K562 (cell line): ENCODE measurements at regions not wholly inside any gene's neighbourhood (a gene's known extent, or its start where the extent isn't known, plus 50 kb on each side); places are given as distances from the start of the nearest gene placed in this dataset.

Experiments used
- ATAC-seq: fragments of 200-7000 bp; cut with Tn5 transposase; 3 replicates; pipeline ENCODE4 v1.9.1; 2020; ENCODE audit warnings: moderate library complexity
- BruUV-seq: library from RNA; stranded (reverse); fragments of 400-500 nt; replicated peaks from 2 replicates; lab custom pipeline; 2021; lab: Mats Ljungman, UMichigan
- CTCF ChIA-PET: fragments of 300-600 bp; formaldehyde crosslinking; extraction: SDS; loops from one replicate; lab custom pipeline; 2021; ENCODE audit warnings: low intra/inter-chr PET ratio; lab: Yijun Ruan, JAX
- POLR2A ChIA-PET: fragments of 300-600, 350-650 bp; sonication (Branson Sonifier 250); formaldehyde crosslinking; extraction: SDS; loops from one replicate; lab custom pipeline; 2021; ENCODE audit warnings: antibody characterized with exemption, inconsistent platforms; lab: Yijun Ruan, JAX
- DNase-seq, 4 experiments: peaks; one replicate each; pipeline versions ENCODE4 v3.0.0 to v3.0.0-alpha.2; 2011 to 2018; ENCODE audit warnings: low spot score in 3 of 4, mixed read lengths in 3 of 4; ENCODE audit errors: extremely low read depth in 1 of 4
- FAIRE-seq: peaks from 2 replicates; lab custom pipeline; 2011; peaks lifted over from hg19 to GRCh38; lab: Jason Lieb, UNC
- H2AFZ ChIP-seq: 2 replicates; pipeline ENCODE4 v1.6.0; 2011; ENCODE audit warnings: low read depth, low read length, control low read depth, inconsistent platforms
- H3K27ac ChIP-seq: fragments of 200-600 bp; 3 replicates; pipeline ENCODE4 v1.8.0; 2011; ENCODE audit warnings: low read depth, mild to moderate bottlenecking, control low read depth, inconsistent platforms, low read length, moderate library complexity, mixed read lengths; ENCODE audit errors: extremely low read depth
- H3K27me3 ChIP-seq, 2 experiments: fragments of 300-600 bp in 1 of 2; 2 replicates in 1 of 2; 3 replicates in 1 of 2; pipeline versions ENCODE4 v1.6.0 to v1.8.0; 2011; ENCODE audit warnings: inconsistent platforms in 2 of 2, low read length in 2 of 2, mild to moderate bottlenecking in 1 of 2, mixed read lengths in 1 of 2, moderate library complexity in 1 of 2; ENCODE audit not compliant: control insufficient read depth in 2 of 2, insufficient read depth in 2 of 2
- H3K36me3 ChIP-seq: fragments of 300-600 bp; 3 replicates; pipeline ENCODE4 v1.8.0; 2011; ENCODE audit warnings: mild to moderate bottlenecking, low read length, inconsistent platforms; ENCODE audit not compliant: control insufficient read depth, insufficient read depth
- H3K4me1 ChIP-seq, 2 experiments: fragments of 200-600 bp in 1 of 2; replicated peaks in 1 of 2; 2 replicates in 1 of 2; 3 replicates in 1 of 2; pipeline versions ENCODE4 v1.5.1 to v1.8.0; 2011; ENCODE audit warnings: inconsistent platforms in 2 of 2, low read length in 2 of 2, mild to moderate bottlenecking in 1 of 2, mixed read lengths in 1 of 2, moderate library complexity in 1 of 2; ENCODE audit not compliant: control insufficient read depth in 2 of 2, insufficient read depth in 2 of 2
- H3K4me2 ChIP-seq: 2 replicates; pipeline ENCODE4 v1.6.1; 2011; ENCODE audit warnings: low read length, control low read depth, inconsistent platforms, mixed read lengths; ENCODE audit not compliant: insufficient read depth
- H3K4me3 ChIP-seq: fragments of 200-600 bp; sonication (generic), shearing (Covaris generic); 2 replicates; pipeline ENCODE4 v1.5.1; 2016; ENCODE audit warnings: control low read depth, inconsistent platforms
- H3K79me2 ChIP-seq: fragments of 200-600 bp; 3 replicates; pipeline ENCODE4 v1.8.0; 2011; ENCODE audit warnings: low read length, inconsistent platforms; ENCODE audit not compliant: control insufficient read depth, insufficient read depth
- H3K9ac ChIP-seq, 2 experiments: 2 replicates each; pipeline versions ENCODE4 v1.6.0 to v1.6.1; 2011; ENCODE audit warnings: low read depth in 2 of 2, low read length in 2 of 2, control low read depth in 1 of 2, inconsistent platforms in 1 of 2, mild to moderate bottlenecking in 1 of 2, mixed read lengths in 1 of 2; ENCODE audit not compliant: insufficient read depth in 1 of 2
- H3K9me1 ChIP-seq: one replicate; pipeline ENCODE4 v1.6.0; 2011; ENCODE audit warnings: inconsistent platforms, mild to moderate bottlenecking, low read length, moderate library complexity; ENCODE audit not compliant: control insufficient read depth, insufficient read depth
- H3K9me3 ChIP-seq: replicated peaks from 2 replicates; pipeline ENCODE4 v1.5.1; 2011; ENCODE audit warnings: low read depth, low read length, inconsistent platforms; ENCODE audit not compliant: control insufficient read depth, insufficient read depth
- H4K20me1 ChIP-seq: replicated peaks from 2 replicates; pipeline ENCODE4 v1.6.1; 2011; ENCODE audit warnings: low read length, inconsistent platforms, mixed read lengths; ENCODE audit not compliant: control insufficient read depth, insufficient read depth
- DNMT1 ChIP-seq: fragments of 450-650 bp; IDR thresholded peaks from 2 replicates; pipeline ENCODE4 v1.6.1; 2016; ENCODE audit warnings: antibody characterized with exemption, mild to moderate bottlenecking
- EGR1 ChIP-seq: fragments of 450-650 bp; conservative IDR thresholded peaks from 2 replicates; pipeline ENCODE4 v1.6.1; 2017; ENCODE audit warnings: mild to moderate bottlenecking
- HES1 ChIP-seq: fragments of 450-650 bp; IDR thresholded peaks from 2 replicates; pipeline ENCODE4 v1.6.1; 2016; ENCODE audit warnings: low read depth, mild to moderate bottlenecking, moderate library complexity
- JUNB ChIP-seq: fragments of 450-650 bp; formaldehyde crosslinking; conservative IDR thresholded peaks from 2 replicates; pipeline ENCODE4 v1.4.0; 2020; ENCODE audit warnings: mild to moderate bottlenecking
- KHSRP ChIP-seq: fragments of 450-650 bp; IDR thresholded peaks from 2 replicates; pipeline ENCODE4 v1.6.1; 2017
- POLR3G ChIP-seq: IDR thresholded peaks from 2 replicates; pipeline ENCODE4 v1.6.1; 2011; ENCODE audit not compliant: insufficient read length, insufficient replicate concordance; ENCODE audit errors: extremely low read depth
- PRPF4 ChIP-seq: fragments of 200-400 bp; formaldehyde crosslinking; IDR thresholded peaks from one replicate; pipeline ENCODE4 v1.6.1; 2017; ENCODE audit warnings: low read length, low read depth, mild to moderate bottlenecking; ENCODE audit not compliant: insufficient read depth, poor library complexity, severe bottlenecking
- PYGO2 ChIP-seq: fragments of 450-650 bp; IDR thresholded peaks from 2 replicates; pipeline ENCODE4 v1.6.1; 2016; ENCODE audit warnings: mild to moderate bottlenecking, missing genetic modification characterization, moderate library complexity, missing compliant biosample characterization
- RFX5 ChIP-seq: IDR thresholded peaks from 2 replicates; pipeline ENCODE4 v1.6.1; 2011; ENCODE audit warnings: low read depth, mild to moderate bottlenecking, improper control_type of control experiment, low read length
- RFX7 ChIP-seq: fragments of 250-450 bp; sonication (Bioruptor Pico); IDR thresholded peaks from 2 replicates; pipeline ENCODE4 v1.5.1; 2021; ENCODE audit warnings: mild to moderate bottlenecking
- SMARCB1 ChIP-seq: IDR thresholded peaks from 2 replicates; pipeline ENCODE4 v1.6.1; 2011; ENCODE audit warnings: improper control_type of control experiment, low read depth; ENCODE audit not compliant: insufficient read length
- TAF9B ChIP-seq: fragments of 450-650 bp; IDR thresholded peaks from 2 replicates; pipeline ENCODE4 v1.6.1; 2018; ENCODE audit warnings: mild to moderate bottlenecking; ENCODE audit not compliant: partially characterized antibody
- ZNF318 ChIP-seq, 2 experiments: fragments of 450-650 bp; IDR thresholded peaks; 2 replicates each; pipeline ENCODE4 v1.6.1; 2016; ENCODE audit warnings: mild to moderate bottlenecking in 2 of 2, borderline replicate concordance in 1 of 2, low read depth in 1 of 2, moderate library complexity in 1 of 2
- ZNF449 ChIP-seq: fragments of 250-450 bp; sonication (Bioruptor Pico); IDR thresholded peaks from 2 replicates; pipeline ENCODE4 v1.8.0; 2022; ENCODE audit warnings: moderate library complexity, mild to moderate bottlenecking, inconsistent platforms
- ZNF507 ChIP-seq: conservative IDR thresholded peaks from 2 replicates; pipeline ENCODE4 v1.6.1; 2017; ENCODE audit warnings: missing genetic modification characterization, missing compliant biosample characterization
- WGBS: fragments of 100-300 bp; shearing (Covaris generic); methylation state at CpG from one replicate; pipeline ENCODE4 v1.1.6; 2016; ENCODE audit warnings: low coverage, mixed read lengths; ENCODE audit not compliant: insufficient coverage; ENCODE audit errors: missing lambda C conversion rate; 5-methylcytosine and 5-hydroxymethylcytosine counted together
- in situ Hi-C: fragments of 300-500 bp; cut with MboI; formaldehyde crosslinking; loops from 4 replicates; pipeline ENCODE4 v1.15.0; 2018; ENCODE audit warnings: inconsistent platforms, mixed read lengths
- intact Hi-C: fragments of 100-400 bp; cut with micrococcal nuclease; formaldehyde crosslinking; loops from 2 replicates; pipeline ENCODE4 v1.14.2; 2022

- ATAC-seq (no peak), DNase-seq (no peak), FAIRE-seq (no peak)
- no peaks in the 10 kb centered on the region for H3K4me1 ChIP-seq
- no peak overlapping the region for H3K9ac ChIP-seq
- in situ Hi-C loops (no loop called here), intact Hi-C loops (no loop called here)
- H3K27ac ChIP-seq: no peak overlapping the region
- 0% methylated on average over 1 of the region's 1 CpG for WGBS
- ChIA-PET CTCF (no interaction called here), POLR2A (no interaction called here)
- BruUV-seq: no TSS peak
- no peak overlapping the region for H3K4me3 ChIP-seq
- H3K27me3 ChIP-seq: no peaks in the 10 kb centered on the region
- no peaks in the 10 kb centered on the region for H3K9me3 ChIP-seq
- no peaks in the 10 kb centered on the region for H3K36me3 ChIP-seq
- no peaks in the 10 kb centered on the region for H3K79me2 ChIP-seq
- H3K4me2 ChIP-seq: no peak overlapping the region
- no peaks in the 10 kb centered on the region for H3K9me1 ChIP-seq
- no peaks in the 10 kb centered on the region for H4K20me1 ChIP-seq
- no peak overlapping the region for H2AFZ ChIP-seq
- TF ChIP-seq JUNB (no peak), PRPF4 (no peak), ZNF507 (tag) (no peak), POLR3G (no peak), ZNF318 (IDR thresholded peaks at IDR 0.05; ENCODE audit: borderline replicate concordance in 1 of 2, low read depth in 1 of 2) (no peak), TAF9B (no peak), KHSRP (no peak), RFX5 (no peak), PYGO2 (tag) (no peak), ZNF449 (no peak), SMARCB1 (no peak), HES1 (no peak), EGR1 (no peak), RFX7 (CRISPR knock-in tag) (no peak), DNMT1 (no peak)
Observed at GRCh38 chrX:138484451-138484850, 227.1 kb downstream of the FGF13 start.
